Activated gamma-delta T cell treated with anti-CD3 and anti-CD28 coated beads, Interleukin-2, amount 50 U/mL, for 16 hours (primary cell): ENCODE measurements at regions not wholly inside any gene's neighbourhood (a gene's known extent, or its start where the extent isn't known, plus 50 kb on each side); places are given as distances from the start of the nearest gene placed in this dataset.

Source experiments
- DNase-seq: peaks from one replicate; pipeline ENCODE4 v3.0.0-alpha.2; 2020; ENCODE audit warnings: low read depth

GRCh38 chr20:60480950-60481742 lies 522.9 kb downstream of the CDH26 start:
- no peak for DNase-seq

- DNase-seq = no peak
These were observed 523.5 kb downstream of the CDH26 start for GRCh38 chr20:60481743-60482133.

DNA sequence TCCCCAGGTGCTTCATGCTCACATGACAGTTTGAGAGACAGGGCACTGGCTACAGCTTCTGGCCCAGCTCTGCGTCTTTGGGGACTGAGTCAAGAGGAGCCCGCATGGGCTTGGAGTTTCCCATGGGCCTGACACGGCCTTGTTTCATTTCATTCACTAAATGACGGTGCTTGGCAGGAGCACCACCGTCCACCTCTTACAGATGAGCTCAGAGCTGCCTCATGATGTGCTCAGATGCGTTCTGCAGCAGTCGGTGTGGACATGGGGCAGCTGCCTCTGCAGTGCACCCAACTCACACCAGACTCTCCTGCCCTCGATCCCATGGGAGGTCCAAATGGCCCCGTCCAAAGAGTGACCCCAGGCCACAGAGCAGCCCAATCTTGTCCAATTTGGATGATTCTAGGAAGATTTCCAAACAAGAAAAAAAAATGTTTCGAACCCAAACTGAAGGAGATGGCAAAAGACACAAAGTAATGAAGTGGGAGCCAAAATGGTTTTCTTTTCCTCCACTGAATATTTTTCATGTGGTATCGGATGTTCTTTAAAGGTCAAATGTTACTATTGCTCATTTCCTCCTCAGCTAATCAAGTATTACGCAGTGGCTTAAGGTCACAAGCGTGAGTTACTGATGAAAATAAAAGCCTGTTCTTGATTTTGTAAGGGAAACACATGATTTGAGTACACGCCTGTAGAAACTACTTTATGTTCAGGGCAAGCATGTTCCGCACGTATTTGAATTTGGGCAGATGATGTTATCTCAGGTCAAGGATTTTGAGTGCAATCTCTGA lies 524.2 kb downstream of the CDH26 start:
- DNase-seq = no peak

DNA sequence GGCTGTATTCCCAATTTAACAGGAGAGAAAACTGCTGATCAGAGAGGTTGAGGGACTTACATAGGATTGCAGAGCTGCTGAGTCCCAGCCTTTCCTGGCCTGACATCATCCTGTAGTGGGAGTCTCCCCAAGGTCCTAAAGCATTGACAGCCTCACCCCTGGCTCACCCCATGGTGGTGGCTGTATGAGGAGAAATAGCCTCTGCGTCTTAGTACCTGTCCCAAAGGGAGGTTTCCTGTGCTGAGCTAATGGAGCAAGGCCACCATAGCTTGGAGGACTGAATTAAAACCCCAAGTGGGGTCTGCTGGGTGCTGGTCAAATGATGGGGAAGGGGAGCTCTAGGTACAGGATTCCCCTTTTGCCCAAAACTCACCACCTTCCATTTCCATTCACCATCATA lies 525.1 kb downstream of the CDH26 start:
- no peak for DNase-seq

DNA sequence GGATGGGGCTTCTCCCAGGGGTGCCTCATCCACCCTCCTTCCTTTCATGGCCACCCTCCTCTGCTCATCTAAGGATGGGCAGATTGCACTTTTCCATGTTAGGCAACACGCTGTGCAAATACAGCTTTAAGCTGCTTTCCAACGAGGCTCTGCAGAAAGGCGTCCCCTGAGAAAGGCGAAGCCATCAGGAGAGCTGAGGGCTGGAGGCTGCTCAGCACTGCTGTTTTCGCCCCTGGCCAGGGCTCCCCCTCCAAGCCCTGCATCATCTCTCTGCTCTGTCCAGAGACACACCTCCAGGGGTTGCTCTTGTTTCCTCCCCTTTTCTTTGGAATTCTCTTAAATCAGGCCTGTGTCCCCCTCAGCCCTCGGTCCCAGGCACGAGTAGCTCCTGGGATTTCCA lies 526.1 kb downstream of the CDH26 start:
- DNase-seq = no peak

DNA sequence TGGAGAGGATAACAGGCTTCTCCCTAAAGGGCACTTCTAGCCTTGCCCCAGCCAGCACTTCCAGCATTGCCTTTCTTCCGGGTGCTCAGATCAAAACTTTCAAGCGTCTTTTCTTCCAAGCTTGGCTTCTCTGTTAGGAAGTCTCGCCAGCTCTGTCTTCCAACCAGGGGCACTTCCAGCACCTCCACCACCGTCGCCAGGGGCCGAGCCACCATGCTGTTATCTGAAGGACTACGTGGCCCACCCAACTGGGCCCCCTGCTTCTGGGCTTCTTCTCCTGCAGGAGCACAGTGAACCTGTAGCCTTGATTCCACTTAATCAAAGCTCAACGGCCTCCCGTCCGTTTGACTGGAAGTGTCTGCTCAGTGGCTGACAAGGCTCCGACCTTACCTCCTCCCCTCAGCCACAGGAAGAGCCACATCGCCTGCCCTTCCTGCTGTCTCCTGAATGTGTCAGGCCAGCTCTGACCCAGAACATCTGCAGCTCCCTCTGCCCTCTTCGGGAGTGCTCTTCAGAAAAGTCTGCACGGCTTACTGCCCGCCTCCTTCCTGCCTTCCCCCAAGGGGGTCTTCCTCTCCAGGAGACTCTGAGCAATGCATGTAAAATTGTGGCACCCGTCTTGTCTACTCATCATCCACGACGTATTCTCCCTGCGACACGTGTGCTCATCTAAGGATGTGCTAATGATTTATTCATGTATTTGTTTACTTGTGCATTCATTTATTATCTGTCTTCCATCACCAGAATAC lies 527.0 kb downstream of the CDH26 start:
- DNase-seq = no peak

DNA sequence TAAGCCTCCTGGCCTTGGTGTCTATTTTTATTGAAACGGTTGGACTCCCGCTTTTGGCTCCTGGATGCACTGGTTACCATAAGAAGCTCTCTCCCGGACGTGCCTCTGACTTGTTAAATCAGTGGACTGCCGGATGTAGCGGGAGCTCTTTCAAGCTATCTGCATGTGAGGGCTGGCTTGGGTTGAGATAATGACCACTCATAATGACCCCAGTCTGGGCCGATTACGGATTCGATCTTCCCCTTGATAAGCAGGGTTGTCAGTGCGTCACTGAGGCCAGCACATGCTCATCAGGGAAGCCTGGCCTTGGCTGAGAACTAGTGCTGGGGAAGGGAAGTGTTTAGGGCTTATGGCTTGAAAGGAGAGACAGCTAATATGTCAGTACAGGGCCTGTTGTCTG lies 528.1 kb downstream of the CDH26 start:
- no peak for DNase-seq

DNA sequence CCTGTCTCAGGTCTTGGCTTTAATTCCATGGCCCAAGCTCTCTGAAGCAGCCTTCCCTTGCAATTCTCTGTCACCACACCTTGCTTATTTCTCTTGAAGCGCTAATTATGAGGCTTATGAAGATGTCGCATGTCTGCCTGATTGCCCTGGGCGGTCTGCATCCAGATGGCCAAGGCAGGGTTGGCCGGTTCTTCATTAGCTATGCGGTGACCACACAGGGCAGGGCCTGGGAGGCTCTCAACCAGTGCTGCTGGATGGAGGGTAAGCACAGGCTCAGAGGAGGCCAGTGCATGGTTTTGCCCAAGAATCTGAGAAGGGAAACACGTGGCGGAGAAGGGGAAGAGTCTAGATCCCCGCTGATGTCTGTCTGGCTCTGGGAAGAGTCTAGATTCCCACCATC lies 528.7 kb downstream of the CDH26 start:
- DNase-seq = no peak

- DNase-seq = no peak
These were observed 532.2 kb downstream of the CDH26 start for GRCh38 chr20:60490217-60491050.

- DNase-seq = no peak
These were observed 532.9 kb downstream of the CDH26 start for GRCh38 chr20:60491051-60491581.

DNA sequence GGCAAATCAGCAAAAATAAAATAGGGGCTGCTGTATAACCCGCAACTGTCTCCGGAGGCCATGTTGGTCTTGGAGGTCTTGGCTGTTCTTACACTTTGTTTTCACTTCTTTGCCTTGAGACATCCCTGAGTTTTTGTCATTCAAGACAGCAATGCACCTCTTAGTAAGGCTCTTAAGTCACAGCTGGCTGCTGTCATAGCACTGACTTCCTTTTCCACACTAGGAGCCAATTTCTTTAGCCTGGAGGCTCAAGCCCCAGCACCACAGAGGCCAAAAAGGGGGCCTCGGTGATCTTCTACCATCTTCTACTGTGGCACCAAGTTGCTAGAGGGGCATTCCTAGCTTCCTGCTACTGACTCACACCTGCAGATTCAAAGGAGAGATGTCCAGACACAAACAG lies 536.3 kb downstream of the CDH26 start:
- DNase-seq = no peak

DNA sequence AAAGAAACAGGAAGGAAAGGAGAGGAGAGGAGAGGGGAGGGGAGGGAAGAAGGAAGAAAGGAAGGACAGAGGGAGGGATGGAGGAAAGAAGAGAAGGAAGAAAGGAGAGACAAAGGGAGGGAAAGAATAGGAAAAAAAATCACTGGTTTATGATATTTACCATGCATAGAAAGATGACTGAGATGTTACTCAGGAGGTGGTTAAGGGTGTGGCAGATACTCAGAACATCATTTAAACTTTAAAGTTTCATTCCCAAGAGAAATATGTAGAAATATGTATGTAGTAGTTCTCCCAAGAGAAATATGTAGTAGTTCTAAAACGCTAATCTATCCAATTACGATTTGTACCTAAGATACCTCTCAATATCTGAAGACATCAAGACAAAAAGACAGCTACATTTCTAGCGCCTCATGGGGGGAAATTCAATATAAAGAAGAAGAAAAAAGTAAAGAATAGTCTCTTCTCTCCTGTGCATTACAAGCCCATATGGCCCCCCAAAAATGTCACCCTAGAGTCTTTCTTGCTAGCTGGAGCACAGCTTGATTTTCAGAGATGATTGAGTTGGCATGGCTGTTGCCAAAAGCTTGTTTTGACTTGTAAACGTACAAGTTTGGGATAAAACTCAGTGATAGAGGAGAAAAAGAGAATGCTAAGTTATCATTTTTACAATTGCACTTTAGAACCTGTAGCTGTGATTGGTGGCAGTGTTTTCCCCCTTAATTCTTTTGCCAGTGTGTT lies 539.2 kb downstream of the CDH26 start:
- DNase-seq = no peak

DNA sequence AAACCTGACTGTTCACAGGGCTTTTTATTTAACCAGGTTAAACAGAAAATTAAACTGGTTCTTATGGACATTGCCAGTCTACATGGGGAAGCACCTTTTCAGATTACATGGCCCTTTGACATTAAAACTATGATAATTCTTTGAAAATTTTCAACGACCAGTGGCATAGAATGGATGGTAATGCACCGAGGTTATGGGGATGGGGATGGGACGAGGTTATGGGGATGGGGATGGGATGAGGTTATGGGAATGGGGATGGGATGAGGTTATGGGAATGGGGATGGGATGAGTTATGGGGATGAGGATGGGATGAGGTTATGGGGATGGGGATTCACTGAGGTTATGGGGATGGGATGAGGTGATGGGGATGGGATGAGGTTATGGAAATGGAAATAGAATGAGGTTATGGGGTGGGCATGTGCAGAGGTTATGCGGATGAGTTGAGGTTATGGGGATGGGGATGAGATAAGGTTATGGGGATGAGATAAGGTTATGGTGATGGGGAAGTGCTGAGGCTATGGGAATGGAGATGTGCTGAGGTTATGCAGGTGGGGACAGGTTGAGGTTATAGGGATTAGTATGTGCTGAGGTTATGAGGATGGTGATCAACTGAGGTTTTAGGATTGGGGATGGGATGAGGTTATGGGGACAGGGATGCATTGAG lies 541.9 kb downstream of the CDH26 start:
- no peak for DNase-seq

GRCh38 chr20:60501048-60501447 lies 542.8 kb downstream of the CDH26 start:
- no peak for DNase-seq

DNA sequence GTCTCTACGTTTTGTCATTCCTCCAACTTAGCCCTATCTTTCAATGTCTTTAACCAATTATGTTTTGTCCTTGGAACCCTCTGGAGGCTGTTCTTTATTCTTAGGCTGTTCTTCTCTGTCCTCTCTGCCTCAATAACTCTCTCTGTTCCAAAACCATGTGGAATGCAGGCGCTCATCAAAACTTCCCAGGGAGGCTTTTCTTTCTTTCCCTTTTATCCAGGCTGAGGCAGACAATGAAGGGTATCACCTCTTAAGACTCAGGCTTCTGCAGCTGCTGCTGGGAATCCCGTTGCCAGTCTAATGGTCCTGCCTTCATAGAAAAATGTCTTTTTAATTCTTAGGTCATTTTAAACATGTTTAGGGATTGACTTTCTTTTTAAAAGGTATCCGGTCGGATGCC lies 544.7 kb downstream of the CDH26 start:
- no peak for DNase-seq

GRCh38 chr20:60505423-60505822 lies 547.2 kb downstream of the CDH26 start:
- DNase-seq = no peak

DNA sequence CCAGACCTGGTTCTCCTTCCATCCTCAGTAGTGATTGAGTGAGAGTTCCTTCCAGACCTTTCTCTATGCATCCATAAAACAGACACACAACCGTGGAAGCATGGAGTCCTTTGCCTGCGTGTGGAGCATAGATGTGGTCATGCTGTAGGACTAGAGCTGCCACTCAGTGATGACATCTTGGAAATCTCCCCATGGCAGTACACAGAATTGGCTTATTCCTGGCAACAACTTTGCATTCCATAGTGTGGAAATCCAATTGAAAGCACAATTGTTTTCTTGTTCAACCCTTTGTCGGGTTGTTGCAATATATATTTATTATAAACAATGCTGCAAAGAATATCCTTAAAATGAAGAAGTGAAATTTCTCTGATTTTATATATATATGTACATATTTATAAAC lies 547.8 kb downstream of the CDH26 start:
- DNase-seq = no peak

GRCh38 chr20:60507087-60507694 lies 549.0 kb downstream of the CDH26 start:
- DNase-seq = no peak

- no peak for DNase-seq
These were observed 551.2 kb downstream of the CDH26 start for GRCh38 chr20:60509407-60509806.

GRCh38 chr20:60510356-60510755 lies 552.1 kb downstream of the CDH26 start:
- no peak for DNase-seq
